ENCODE measurements at regions not wholly inside any gene's neighbourhood (a gene's known extent, or its start where the extent isn't known, plus 50 kb on each side); places are given as distances from the start of the nearest gene placed in this dataset.

DNA sequence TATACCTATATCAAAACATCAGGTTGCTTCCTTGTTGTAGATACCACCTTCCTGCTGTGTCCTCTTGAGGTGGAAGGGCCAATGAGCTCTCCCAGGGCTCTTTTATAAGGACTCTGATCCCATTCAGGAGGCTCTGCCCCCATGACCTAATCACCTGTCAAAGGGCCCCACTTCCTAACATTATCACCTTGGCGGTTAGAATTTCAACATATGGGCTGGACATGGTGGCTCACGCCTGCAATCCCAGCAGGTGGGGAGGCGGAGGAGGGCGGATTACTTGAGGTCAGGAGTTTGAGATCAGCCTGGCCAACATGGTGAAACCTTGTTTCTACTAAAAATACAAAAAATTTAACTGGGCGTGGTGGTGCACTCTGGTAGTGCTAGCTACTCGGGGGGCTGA lies 86.4 kb downstream of the HAPSTR1 start:
- ATAC-seq (ENCODE audit: insufficient read depth, low read depth) (no peak), DNase-seq (no peak)
- Histone ChIP-seq H3K79me2 (ENCODE audit: insufficient read depth, low read length) (no peaks in the 10 kb centered on the region), H3K36me3 (ENCODE audit: insufficient read depth, low read length) (no peaks in the 10 kb centered on the region), H4K20me1 (ENCODE audit: insufficient read depth, low read length) (no peaks in the 10 kb centered on the region), H3K9me3 (ENCODE audit: insufficient read depth, low read length, severe bottlenecking) (no peaks in the 10 kb centered on the region), H3K9ac (ENCODE audit: low read depth, low read length) (no peak overlapping the region), H3K4me1 (ENCODE audit: insufficient read depth, low read length) (no peaks in the 10 kb centered on the region), H3K27ac (ENCODE audit: low read length) (no peak overlapping the region), H3K27me3 (ENCODE audit: insufficient read depth, low read length, poor library complexity) (no peaks in the 10 kb centered on the region), H3K4me3 (ENCODE audit: low read depth in 1 of 2, low read length in 2 of 2) (no peak overlapping the region), H2AFZ (ENCODE audit: low read depth, low read length) (no peak overlapping the region), H3K4me2 (ENCODE audit: insufficient read depth, low read length) (no peak overlapping the region)
- no peak for TF ChIP-seq EZH2 (IDR thresholded peaks at IDR 0.05; ENCODE audit: borderline replicate concordance, low read depth, low read length, severe bottlenecking)
- TF ChIP-seq, protein P1, sequence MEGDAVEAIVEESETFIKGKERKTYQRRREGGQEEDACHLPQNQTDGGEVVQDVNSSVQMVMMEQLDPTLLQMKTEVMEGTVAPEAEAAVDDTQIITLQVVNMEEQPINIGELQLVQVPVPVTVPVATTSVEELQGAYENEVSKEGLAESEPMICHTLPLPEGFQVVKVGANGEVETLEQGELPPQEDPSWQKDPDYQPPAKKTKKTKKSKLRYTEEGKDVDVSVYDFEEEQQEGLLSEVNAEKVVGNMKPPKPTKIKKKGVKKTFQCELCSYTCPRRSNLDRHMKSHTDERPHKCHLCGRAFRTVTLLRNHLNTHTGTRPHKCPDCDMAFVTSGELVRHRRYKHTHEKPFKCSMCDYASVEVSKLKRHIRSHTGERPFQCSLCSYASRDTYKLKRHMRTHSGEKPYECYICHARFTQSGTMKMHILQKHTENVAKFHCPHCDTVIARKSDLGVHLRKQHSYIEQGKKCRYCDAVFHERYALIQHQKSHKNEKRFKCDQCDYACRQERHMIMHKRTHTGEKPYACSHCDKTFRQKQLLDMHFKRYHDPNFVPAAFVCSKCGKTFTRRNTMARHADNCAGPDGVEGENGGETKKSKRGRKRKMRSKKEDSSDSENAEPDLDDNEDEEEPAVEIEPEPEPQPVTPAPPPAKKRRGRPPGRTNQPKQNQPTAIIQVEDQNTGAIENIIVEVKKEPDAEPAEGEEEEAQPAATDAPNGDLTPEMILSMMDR (IDR thresholded peaks at IDR 0.05; ENCODE audit: borderline replicate concordance, extremely low read depth, low read length, poor library complexity, severe bottlenecking): no peak

DNA sequence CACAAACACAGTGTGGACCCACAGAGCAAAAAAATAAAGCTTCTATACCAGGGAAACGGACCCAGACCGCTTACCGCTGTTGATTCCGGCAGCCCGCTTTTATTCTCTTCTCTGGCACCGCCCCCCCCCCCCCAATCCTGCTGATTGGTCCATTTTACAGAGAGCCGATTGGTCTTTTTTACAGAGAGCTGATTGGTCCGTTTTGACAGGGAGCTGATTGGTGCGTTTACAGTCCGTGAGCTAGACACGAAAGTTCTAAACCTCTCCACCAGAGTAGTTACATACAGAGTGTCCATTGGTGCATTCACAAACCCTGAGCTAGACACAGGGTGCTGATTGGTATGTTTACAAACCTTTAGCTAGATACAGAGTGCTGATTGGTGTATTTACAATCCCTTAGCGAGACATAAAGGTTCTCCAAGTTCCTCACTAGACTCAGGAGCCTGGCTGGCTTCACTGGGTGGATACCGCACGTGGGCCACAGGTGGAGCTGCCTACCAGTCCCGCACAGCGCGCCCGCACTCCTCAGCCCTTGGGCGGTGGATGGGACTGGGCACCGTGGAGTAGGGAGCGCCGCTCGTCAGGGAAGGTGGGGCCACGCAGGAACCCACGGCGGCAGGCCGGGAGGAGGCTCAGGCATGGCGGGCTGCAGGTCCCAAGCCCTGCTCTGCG lies 92.4 kb downstream of the HAPSTR1 start:
- ATAC-seq (ENCODE audit: insufficient read depth, low read depth): no peak

DNA sequence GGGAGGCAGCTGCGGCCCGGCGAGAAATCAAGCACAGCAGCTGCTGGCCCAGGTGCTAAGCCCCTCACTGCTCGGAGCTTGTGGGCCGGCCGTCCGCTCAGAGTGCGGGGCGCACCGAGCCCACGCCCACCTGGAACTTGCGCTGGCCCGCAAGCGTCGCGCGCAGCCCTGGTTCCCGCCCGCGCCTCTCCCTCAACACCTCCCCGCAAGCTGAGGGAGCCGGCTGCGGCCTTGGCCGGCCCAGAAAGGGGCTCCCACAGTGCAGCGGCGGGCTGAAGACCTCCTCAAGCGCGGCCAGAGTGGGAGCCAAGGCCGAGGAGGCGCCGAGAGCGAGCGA lies 92.9 kb downstream of the HAPSTR1 start:
- Histone ChIP-seq H2AFZ (ENCODE audit: low read depth, low read length) (no peak overlapping the region), H4K20me1 (ENCODE audit: insufficient read depth, low read length) (no peaks in the 10 kb centered on the region), H3K9me3 (ENCODE audit: insufficient read depth, low read length, severe bottlenecking) (no peaks in the 10 kb centered on the region), H3K27me3 (ENCODE audit: insufficient read depth, low read length, poor library complexity) (no peaks in the 10 kb centered on the region), H3K36me3 (ENCODE audit: insufficient read depth, low read length) (no peaks in the 10 kb centered on the region), H3K9ac (ENCODE audit: low read depth, low read length) (no peak overlapping the region), H3K27ac (ENCODE audit: low read length) (no peak overlapping the region), H3K4me3 (ENCODE audit: low read depth in 1 of 2, low read length in 2 of 2) (no peak overlapping the region), H3K4me2 (ENCODE audit: insufficient read depth, low read length) (no peak overlapping the region), H3K4me1 (ENCODE audit: insufficient read depth, low read length) (no peaks in the 10 kb centered on the region), H3K79me2 (ENCODE audit: insufficient read depth, low read length) (no peaks in the 10 kb centered on the region)
- TF ChIP-seq, protein P1 (IDR thresholded peaks at IDR 0.05; ENCODE audit: borderline replicate concordance, extremely low read depth, low read length, poor library complexity, severe bottlenecking): no peak
- TF ChIP-seq EZH2 (IDR thresholded peaks at IDR 0.05; ENCODE audit: borderline replicate concordance, low read depth, low read length, severe bottlenecking): no peak
- no peak for DNase-seq
- ATAC-seq (ENCODE audit: insufficient read depth, low read depth): no peak

More for the DNA sequence above, 92.4 kb downstream of the HAPSTR1 start:
- DNase-seq: no peak
- H3K36me3 ChIP-seq (ENCODE audit: insufficient read depth, low read length): no peaks in the 10 kb centered on the region
- H2AFZ ChIP-seq (ENCODE audit: low read depth, low read length): no peak overlapping the region
- H3K4me2 ChIP-seq (ENCODE audit: insufficient read depth, low read length): no peak overlapping the region
- H3K4me1 ChIP-seq (ENCODE audit: insufficient read depth, low read length): no peaks in the 10 kb centered on the region
- H3K4me3 ChIP-seq (ENCODE audit: low read depth in 1 of 2, low read length in 2 of 2): no peak overlapping the region
- no peaks in the 10 kb centered on the region for H3K9me3 ChIP-seq (ENCODE audit: insufficient read depth, low read length, severe bottlenecking)
- H3K27ac ChIP-seq (ENCODE audit: low read length): no peak overlapping the region
- H3K79me2 ChIP-seq (ENCODE audit: insufficient read depth, low read length): no peaks in the 10 kb centered on the region
- no peak overlapping the region for H3K9ac ChIP-seq (ENCODE audit: low read depth, low read length)
- H4K20me1 ChIP-seq (ENCODE audit: insufficient read depth, low read length): no peaks in the 10 kb centered on the region
- TF ChIP-seq, protein P1 (IDR thresholded peaks at IDR 0.05; ENCODE audit: borderline replicate concordance, extremely low read depth, low read length, poor library complexity, severe bottlenecking): no peak
- TF ChIP-seq EZH2 (IDR thresholded peaks at IDR 0.05; ENCODE audit: borderline replicate concordance, low read depth, low read length, severe bottlenecking): no peak
- H3K27me3 ChIP-seq (ENCODE audit: insufficient read depth, low read length, poor library complexity): no peaks in the 10 kb centered on the region

Data from DND-41 (cell line).